ENCODE measurements at regions not wholly inside any gene's neighbourhood (a gene's known extent, or its start where the extent isn't known, plus 50 kb on each side); places are given as distances from the start of the nearest gene placed in this dataset.

GRCh38 chr5:27578279-27578678, 539.9 kb upstream of the CDH9 start:
- TF ChIP-seq CTCF (IDR thresholded peaks at IDR 0.05; ENCODE audit: control extremely low read depth in 1 of 3, insufficient read depth in 1 of 3, low read depth in 1 of 3, low read length in 3 of 3) (no peak), SIN3A (conservative IDR thresholded peaks at IDR 0.05 in 1 of 2, IDR thresholded peaks at IDR 0.05 in 1 of 2; ENCODE audit: low read depth in 1 of 2, low read length in 2 of 2) (no peak), RXRA (IDR thresholded peaks at IDR 0.05; ENCODE audit: insufficient read depth, low read depth, low read length) (no peak), USF2 (IDR thresholded peaks at IDR 0.05; ENCODE audit: low read length) (no peak), POLR2A (IDR thresholded peaks at IDR 0.05; ENCODE audit: control extremely low read depth in 1 of 2, low read depth in 2 of 2, low read length in 2 of 2) (no peak), POLR2AphosphoS5 (IDR thresholded peaks at IDR 0.05; ENCODE audit: low read depth, low read length) (no peak), CTBP2 (IDR thresholded peaks at IDR 0.05; ENCODE audit: borderline replicate concordance, insufficient read depth, insufficient read length, low read length) (no peak), SRF (IDR thresholded peaks at IDR 0.05; ENCODE audit: low read depth, low read length) (no peak), MAX (IDR thresholded peaks at IDR 0.05) (no peak), EZH2 (IDR thresholded peaks at IDR 0.05; ENCODE audit: low read depth, low read length, severe bottlenecking) (no peak), JUND (IDR thresholded peaks at IDR 0.05; ENCODE audit: low read length) (no peak)

Data from H1 (cell line).